Limb (tissue), 2 donors: ENCODE measurements at regions not wholly inside any gene's neighbourhood (a gene's known extent, or its start where the extent isn't known, plus 50 kb on each side); places are given as distances from the start of the nearest gene placed in this dataset.
"Not testable (repeated sequence)": the region's sequence is repeated elsewhere in the genome, so short reads cannot be mapped to it uniquely, and the experiment has no call there.

Experiments used
- DNase-seq, 2 donors: peaks; one replicate each; pipeline ENCODE4 v3.0.0-alpha.2; 2016; ENCODE audit errors: extremely low spot score in 2 of 2

DNA sequence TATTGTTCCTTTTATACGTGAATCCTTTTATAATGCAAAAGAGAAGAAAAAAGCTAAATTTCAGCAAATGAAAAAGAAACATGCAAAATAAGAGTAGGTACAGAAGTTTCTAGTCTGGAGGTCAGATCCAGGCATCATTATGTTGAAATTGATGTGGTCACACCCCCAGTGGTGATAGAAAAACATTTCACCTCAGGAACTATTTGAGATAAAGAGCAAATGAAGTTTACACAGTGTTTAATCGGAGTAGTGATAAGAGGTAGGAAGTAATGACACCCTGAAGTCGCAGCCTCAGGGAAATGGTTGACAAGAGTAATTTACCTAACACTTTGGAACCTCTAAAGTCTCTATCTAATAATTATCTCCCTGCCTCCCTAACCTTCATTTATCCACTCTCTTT, 536.0 kb upstream of the STEAP1 start:
- DNase-seq = no peak

DNA sequence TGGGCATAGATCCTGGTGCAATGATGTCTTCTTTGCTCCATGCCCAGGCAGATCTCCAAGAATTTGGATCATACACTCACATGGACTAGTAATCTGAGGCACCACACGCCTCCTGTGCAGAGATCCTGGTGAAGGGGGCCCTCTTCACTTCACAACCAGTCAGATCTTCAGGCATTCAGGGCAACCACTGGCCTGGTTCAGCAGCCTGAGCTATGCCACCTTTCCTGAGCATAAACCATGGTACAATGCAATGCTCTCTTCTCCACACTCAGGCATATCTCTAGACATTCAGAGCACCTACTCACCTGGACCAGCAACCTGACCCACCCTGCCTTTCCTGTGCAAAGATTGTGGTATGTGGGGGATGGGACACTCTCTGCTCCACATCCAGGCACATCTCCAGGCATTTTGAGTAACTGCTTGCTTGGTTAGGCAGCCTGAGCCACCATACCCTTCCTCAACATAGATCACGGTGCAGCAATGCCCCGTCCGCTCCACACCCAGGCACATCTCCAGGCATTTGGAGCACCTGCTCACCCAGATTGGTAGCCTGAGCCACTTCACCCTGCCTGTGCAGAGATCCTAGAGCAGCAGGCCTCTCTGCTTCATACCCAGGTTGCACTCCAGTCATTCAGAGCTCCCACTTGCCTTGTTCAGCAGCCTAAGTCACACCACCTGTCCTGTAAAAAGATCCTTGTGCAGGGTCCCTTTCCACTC, 532.2 kb upstream of the STEAP1 start:
- DNase-seq = no peak

DNA sequence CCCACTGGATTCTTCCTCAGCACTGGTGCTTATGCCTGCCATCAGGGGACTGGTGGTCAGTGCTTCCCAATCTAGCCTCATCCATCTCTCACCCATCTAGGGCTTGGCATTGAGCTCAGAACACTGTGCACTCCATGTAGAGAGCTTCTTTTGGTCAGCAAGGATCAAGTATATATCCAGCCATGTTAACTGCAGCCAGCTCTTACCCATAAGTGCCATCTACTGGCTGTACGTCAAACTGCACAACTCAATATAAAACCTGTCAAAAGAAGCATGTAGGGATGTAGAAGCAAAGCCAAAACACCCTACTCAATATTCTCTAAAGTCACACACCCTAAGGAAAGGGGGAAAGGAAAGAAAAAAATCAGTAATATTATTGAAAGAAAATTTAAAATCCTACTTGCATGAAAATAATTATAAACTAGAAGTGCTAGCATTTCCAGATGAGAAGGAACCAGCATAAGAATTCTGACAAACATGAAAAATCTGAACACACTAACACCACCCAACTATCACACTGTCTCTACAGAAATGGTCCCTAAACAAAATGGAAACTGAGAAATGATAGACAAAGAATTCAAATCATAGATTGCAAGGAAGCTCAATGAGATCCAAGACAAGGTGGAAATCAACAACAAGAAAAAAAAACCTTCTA, 531.1 kb upstream of the STEAP1 start:
- DNase-seq = peak in 1 of 2 donors; percentile 74

DNA sequence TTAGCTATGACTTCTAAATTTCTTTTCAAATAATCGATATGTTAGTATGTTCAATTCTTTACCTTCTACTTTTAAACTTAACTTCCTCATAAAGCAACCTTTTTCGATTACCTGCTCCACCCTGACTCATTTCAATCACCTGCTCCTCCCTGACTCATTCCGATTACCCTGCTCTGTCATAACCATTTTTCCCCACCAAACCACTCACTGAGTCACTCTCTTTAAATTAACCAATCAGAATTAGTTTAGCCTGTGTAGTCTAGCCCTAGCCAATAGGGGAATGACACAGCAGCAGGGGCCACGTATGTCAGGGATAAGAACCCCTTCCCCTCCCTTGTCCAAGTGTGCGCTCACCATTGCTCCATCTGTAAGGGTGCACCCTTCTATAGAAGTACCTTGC, 530.1 kb upstream of the STEAP1 start:
- DNase-seq = not testable (repeated sequence)

DNA sequence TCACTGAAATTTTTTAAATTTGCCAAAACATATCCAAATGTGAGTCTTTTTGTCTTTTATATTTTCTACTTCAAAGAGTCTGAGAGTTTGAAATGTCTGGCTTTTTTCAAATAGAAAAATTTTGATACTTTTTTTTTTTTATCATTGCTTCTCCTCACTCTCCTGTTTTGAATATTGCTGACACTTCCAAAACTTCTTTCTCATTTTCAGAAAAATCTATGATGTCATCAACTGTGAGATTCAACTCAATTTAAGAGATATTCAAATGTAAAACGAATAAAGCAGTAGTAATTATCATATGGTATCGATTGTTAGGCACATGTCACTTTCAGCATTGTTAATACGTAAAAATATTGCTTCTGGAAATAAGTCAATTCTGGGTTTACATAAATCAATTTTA, 505.8 kb upstream of the STEAP1 start:
- no peak for DNase-seq

DNA sequence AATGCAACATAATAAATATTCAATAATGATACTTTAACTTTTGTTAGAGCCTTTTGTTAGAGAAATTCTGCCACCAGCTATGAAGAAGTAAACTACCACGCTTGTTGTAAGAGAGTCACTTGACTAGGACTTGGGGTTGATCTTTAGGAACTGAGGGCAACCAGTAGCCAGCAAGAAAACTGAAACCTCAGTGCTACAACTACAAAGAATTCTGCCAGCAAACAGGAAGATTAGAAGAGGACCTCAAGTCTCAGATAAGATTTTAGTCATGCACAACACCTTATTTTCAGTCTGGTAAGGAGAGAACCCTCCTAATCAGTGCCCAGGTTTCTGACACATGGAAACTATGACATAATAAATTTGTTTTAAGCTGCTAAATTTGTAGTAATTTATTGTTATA, 498.3 kb upstream of the STEAP1 start:
- no peak for DNase-seq

DNA sequence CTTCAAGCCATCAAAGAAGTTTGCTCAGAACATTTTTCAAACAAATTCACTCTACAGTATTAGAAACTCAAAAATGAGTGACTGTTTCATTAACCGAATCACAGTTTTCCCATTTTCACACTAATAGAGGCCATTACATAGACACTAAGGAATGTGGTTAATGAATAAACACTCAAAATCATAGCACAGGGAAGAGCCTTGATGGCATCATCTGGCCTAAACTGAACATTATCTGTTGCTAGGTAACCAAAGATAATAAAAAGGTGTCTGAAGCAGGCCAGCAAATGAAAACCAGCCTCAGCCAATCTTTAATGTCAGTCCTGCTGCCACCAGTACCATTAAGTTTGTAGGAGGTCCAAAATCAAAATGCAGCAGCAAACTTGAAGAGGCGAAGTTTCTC, 492.4 kb upstream of the STEAP1 start:
- no peak for DNase-seq

DNA sequence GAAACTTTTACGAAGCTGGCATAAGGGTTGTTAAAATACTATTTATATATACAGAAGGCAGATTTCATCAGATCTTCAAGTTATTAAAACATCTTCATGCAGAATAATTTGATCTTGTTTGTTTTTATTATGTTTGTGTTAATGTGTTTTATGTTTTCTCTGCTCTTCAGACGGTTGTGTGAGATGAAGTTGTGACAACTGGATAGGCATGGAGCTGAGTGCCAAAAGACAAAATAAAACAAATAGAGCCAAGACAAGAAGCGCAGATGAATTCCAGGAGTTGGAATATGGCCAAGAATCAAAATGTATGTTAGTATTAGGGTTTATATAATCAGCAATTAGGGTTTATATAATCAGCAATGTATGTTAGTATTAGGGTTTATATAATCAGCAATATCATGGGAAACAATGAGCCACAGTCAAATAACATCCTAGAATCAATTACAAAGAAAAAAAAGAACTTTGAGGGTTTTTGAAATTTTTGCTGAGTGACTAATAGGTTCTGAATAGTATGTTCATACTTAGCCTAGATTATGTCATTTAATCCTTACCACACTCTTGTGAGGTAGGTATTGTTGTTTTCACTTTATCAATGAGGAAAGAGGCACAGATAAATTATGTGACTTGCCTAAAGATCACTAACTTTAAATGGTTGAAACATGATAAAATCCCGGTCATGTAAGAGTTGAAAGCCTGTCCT, 488.0 kb upstream of the STEAP1 start:
- no peak for DNase-seq

DNA sequence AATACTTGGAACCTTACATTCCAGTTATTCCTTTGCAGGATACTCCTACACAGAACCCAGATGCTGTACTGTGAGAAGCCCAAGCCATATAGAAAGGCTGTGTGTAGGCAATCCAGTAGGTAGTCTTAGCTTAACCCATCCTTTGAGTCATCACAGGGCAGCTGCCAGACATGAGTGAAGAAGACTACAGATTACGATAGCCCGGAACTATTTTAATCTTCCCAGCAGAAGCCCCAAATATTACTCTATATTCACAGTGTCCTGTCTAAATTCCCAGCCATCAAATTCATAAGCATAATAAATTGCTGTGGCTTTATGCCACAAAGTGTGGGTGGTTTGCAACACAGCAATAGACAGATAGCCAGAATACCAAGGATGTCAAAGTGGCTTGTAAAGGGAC, 474.1 kb upstream of the STEAP1 start:
- DNase-seq = no peak

DNA sequence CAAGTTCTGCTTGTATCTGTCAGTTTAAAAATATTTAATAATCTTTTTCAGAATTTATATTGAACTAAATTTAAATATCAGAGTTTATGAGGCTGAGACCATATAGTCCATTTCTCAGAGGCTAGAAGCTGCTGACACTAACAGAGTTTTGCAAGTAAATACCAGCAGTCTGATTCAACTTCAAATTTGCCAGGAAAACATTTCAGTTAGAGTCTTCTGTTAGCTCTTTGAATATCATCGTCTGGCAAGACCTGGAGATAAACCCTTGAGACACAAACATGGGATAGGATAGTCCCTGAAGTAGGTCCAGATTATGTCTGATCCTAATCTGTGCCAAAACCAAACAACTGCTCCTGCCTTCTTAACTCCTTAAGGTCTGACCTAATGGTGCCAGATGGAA, 472.8 kb upstream of the STEAP1 start:
- DNase-seq = no peak

DNA sequence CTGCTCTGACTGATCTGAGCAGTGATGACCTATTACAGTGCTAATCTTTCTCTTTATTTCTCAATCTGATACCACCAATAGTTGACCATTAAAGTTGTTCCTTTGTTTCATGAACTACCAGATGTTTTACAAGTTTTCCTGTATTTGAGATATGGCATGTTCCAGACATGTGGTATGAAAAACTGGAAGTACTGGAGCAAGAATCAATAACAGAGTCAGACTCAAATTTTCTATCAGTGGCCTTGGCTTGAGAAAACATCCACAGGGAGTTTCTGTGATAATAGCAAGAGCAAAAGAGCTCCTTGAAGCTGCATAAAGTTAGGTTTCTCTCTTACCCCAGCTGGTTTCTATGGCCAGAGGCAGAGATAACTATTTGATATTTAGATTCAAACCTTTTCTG, 469.0 kb upstream of the STEAP1 start:
- no peak for DNase-seq

DNA sequence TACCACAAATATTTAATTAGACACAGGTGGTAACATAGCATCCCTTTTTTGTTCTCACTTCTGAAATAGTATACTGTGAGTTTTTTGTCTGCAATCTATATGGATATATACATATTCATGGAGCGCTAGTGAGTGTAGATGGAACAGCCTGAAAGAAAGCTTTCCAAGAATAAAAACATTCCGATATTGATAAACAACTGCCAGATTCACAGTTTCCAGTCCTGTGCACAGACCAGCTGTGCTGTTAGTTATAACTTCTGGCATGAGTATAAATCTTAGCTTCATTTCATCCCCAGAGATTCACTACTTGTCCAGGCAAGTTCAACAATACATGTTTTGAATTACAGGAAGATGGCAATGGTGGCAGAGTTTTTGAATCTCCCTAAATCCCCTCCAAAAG, 467.1 kb upstream of the STEAP1 start:
- peak in 1 of 2 donors; percentile 4 for DNase-seq

DNA sequence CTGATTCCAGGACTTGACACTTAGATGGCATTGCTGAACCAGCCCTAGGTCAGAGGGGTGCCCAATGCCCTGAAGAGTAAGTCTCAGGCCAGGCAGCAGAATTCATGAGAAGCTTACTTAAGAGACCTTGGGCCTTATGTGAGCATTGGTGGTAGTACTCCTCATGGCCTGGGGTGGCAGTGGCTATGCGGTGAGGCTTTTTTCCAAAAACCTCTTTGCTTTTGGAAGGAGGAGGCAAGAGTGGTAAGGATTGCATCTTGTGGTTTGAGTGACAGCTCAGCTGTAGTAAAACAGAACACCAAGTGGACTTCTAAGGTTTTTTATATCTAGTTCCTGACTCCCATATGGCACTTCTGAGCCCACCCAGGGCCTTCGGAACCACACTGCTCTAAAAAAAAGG, 459.0 kb upstream of the STEAP1 start:
- no peak for DNase-seq

DNA sequence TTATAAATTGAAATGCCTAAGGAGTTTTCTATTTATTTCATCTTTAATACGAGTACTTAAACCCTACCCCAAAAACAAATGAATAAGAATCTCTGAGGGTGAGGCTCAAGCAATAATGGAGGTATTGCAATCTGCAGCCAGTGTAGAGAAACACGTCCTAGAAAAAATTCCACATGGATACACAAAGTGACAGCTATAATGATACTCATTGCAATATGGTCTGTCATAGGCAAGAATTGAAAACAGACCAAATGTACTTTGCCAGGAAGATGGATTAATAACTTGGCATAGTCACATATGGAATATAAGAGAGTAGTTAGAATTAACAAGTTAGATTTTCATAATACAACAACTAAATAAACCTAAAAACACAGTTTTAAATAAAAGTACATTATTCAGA, 440.1 kb upstream of the STEAP1 start:
- no peak for DNase-seq

DNA sequence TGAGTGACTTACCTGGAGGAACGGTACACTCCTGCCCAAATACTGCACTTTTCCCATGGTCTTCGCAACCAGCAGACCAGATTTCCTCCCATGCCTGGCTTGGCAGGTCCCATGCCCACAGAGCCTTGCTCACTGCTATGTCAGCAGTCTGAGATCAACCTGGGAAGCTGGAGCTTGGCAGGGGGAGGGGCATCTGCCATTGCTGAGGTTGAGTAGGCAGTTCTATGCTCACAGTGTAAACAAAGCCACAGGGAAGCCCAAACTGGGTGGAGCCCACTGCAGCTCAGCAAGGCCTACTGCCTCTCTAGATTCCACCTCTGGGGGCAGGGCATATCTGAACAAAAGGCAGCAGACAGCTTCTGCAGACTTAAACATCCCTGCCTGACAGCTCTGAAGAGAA, 435.3 kb upstream of the STEAP1 start:
- DNase-seq = not testable (repeated sequence)

DNA sequence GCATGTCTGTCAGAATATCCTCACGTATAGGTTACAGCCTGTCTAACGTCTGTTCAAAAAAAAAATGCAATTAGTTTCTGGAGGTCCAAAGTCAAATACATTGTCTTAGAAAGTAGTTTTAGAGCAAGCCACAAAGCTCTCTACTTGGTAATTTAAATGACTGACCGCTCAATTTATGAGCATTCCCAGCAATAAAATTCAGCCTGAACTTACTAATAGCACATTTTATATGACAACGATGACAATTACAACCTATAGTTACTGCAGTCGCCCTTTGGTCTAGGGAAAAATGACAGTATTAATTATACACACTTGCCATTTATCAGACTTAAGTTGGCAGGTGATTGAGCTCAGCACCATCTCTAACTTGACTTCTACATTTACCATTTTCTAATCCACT, 425.8 kb upstream of the STEAP1 start:
- no peak for DNase-seq

DNA sequence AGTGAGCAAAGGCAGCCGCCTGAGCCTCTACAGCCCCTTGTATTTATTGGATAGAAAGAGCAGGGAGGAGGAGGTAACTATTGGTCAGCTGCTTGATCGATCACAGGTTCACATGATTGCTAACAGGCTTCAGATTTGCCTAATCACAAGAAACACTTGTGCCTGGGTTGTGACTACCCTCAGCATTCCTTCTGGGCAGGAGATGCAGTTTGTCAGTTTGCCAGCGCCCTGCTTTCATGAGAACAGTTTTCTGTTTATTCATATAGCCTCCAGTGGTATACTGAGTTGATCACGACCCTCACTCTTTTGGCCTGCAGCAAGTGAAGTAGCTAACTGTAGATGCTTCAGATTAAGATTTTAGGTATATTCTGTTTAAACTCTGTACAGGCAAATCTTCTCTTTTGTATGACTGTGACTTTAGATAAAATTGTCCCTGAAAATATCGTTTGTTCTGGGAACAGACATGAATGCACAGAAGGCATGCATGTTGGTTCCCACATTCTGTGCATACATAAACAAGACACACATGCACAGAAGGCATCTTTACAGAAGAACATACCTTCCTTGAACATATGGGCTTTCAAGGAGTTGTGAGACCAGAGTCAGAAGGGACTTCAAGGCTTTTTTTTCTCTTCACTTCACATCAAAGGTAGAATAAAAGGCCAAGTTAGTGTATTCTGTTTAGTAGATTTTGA, 422.4 kb upstream of the STEAP1 start:
- no peak for DNase-seq

DNA sequence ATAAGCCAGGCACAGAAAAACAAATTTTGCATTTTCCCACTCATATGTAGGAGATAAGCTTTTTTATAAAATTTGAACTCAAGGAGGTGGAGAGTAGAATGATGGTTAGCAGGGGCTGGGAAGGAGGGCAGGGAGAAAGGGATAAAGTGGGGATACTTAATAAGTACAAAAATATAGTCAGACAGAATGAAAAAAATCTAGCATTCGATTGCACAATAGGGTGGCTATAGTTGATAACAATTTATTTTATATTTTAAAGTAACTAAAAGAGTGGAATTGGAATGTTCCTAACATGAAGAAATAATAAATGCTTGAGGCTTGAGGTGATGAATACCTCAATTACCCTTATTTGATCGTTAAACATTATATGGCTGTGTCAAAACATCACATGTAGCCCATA, 415.7 kb upstream of the STEAP1 start:
- DNase-seq = no peak

DNA sequence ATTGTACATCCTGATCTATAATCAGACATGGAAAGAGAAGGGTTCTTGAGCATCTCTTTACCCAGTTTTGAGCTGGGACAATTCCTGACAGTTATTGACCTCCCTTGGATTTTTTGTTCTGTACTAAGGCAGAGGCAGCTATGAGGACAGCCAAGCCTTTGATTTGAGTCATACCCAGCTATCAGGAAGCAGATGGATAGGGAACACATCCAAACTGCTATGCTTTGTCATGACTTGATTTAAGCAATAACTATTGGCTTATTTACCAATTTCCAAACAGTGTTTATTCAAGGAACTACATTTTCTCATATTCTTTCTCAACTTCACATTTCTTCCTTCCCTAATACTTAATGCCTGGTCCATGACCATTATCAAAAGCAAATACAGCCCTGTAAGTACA, 396.4 kb upstream of the STEAP1 start:
- no peak for DNase-seq

DNA sequence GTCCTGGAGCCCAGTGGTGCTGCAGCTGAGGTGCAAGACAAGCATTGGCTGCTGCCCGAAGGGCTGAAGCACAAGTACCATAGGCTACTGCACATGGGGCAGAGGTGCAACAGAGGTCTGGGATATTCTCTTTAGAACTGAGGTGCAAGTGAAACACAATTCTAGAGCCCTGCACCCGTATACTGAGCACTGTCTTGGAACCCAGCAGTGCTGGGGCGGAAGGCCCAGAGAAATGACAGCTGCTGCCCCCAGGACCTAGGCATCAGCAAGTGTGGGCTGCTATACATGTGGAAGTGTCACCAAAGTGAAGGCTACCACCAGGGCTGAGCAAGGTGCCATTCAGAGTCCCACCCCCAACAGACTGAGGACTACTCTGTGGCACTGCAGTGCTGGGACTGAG, 393.6 kb upstream of the STEAP1 start:
- DNase-seq = no peak

DNA sequence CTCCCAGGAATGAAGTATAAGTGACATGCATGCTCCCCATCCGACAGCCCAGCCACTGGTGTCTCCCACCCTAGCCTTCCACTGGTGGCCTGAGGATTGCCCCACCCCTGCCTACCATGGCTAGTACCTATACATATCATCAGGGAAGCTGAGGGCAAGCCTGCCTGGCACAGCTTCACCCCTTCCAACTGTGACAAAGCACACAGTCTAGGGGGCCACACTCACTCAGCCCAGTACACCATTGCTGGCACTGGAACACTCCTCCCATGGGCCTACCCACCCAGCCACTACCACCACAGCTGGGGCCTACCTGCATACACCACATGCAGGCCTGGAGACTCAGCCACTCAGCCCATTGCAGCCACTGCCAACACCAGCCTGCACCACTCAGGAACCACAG, 393.1 kb upstream of the STEAP1 start:
- no peak for DNase-seq

DNA sequence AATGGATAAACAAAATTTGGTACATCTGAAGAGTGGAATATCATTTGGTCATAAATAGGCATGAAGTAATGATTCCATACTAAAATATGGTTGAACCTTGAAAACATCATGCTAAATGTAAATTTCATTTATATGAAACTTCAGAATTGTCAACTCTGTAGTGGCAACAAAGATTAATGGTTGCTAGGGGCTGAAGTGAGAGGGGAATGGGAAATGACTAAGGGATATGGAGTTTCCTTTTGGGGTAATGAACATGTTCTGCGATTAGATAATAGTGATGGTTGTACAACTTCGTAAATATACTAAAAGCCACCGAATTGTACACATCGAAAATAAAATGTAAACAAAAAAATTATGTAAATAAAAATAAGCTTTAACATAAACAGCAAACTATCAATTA, 384.1 kb upstream of the STEAP1 start:
- DNase-seq = no peak
